Gastroesophageal sphincter (tissue), 4 donors: ENCODE measurements at regions not wholly inside any gene's neighbourhood (a gene's known extent, or its start where the extent isn't known, plus 50 kb on each side); places are given as distances from the start of the nearest gene placed in this dataset.

Experiments used
- ATAC-seq: fragments of 150-250 bp; one replicate; pipeline ENCODE4 v1.9.1; 2016; ENCODE audit warnings: mild to moderate bottlenecking, moderate library complexity
- H3K27ac ChIP-seq, 4 donors: fragments of 200-600 bp; sonication (generic) in 3 of 4; 1 replicate in 3 of 4; 2 replicates in 1 of 4; pipeline ENCODE4 v1.5.1; 2016 to 2019
- H3K27me3 ChIP-seq: fragments of 200-600 bp; sonication (generic); one replicate; pipeline ENCODE4 v1.5.1; 2019
- H3K36me3 ChIP-seq, 2 donors: fragments of 200-600 bp; sonication (generic); one replicate each; pipeline ENCODE4 v1.5.1; 2019; ENCODE audit warnings: control low read depth in 1 of 2
- H3K4me1 ChIP-seq, 3 donors: fragments of 200-600 bp; sonication (generic); 1 replicate in 2 of 3; 2 replicates in 1 of 3; pipeline ENCODE4 v1.5.1; 2016 to 2019; ENCODE audit warnings: control low read depth in 2 of 3
- H3K4me3 ChIP-seq, 2 donors: fragments of 200-600 bp; sonication (generic); one replicate each; pipeline ENCODE4 v1.5.1; 2019; ENCODE audit warnings: mild to moderate bottlenecking in 1 of 2, moderate library complexity in 1 of 2
- H3K9me3 ChIP-seq, 3 donors: fragments of 200-600 bp; sonication (generic); one replicate each; pipeline ENCODE4 v1.5.1; 2017 to 2019; ENCODE audit warnings: control low read depth in 2 of 3
- EP300 ChIP-seq: sonication (generic); formaldehyde crosslinking; IDR thresholded peaks from one replicate; pipeline ENCODE4 v1.6.1; 2017; ENCODE audit warnings: antibody characterized with exemption, mild to moderate bottlenecking
- POLR2A ChIP-seq, 2 donors: fragments of 450-650 bp; IDR thresholded peaks; one replicate each; pipeline ENCODE4 v1.6.1; 2017; ENCODE audit warnings: antibody characterized with exemption in 2 of 2, mild to moderate bottlenecking in 2 of 2, moderate library complexity in 1 of 2
- POLR2AphosphoS5 ChIP-seq: sonication (generic); formaldehyde crosslinking; IDR thresholded peaks from one replicate; pipeline ENCODE4 v1.6.1; 2017; ENCODE audit warnings: antibody characterized with exemption
- WGBS, 2 donors: methylation state at CpG; one replicate each; pipeline ENCODE4 v1.1.5; 2018; ENCODE audit warnings: low coverage in 1 of 2; 5-methylcytosine and 5-hydroxymethylcytosine counted together
- TF ChIP-seq, protein P1 (sequence below), 4 experiments: fragments of 200-600 bp in 2 of 4; fragments of 450-650 bp in 2 of 4; sonication (generic) in 1 of 4; IDR thresholded peaks; one replicate each; pipeline ENCODE4 v1.5.1; 2017 to 2019; ENCODE audit warnings: antibody characterized with exemption in 4 of 4, mild to moderate bottlenecking in 2 of 4, moderate library complexity in 2 of 4

- ATAC-seq, result no peak
- Histone ChIP-seq H3K27me3 (no peaks in the 10 kb centered on the region), H3K36me3 (no peaks in the 10 kb centered on the region), H3K27ac (no peak overlapping the region), H3K4me1 (no peaks in the 10 kb centered on the region), H3K4me3 (no peak overlapping the region), H3K9me3 (peaks cover 0 to 4% (median 0%) of the 10 kb centered on the region in 3 donors)
- WGBS, 2 donors, result 15 to 34% methylated on average over 2 of the region's 3 CpGs
- TF ChIP-seq EP300 (no peak), POLR2A (IDR thresholded peaks at IDR 0.05) (no peak), POLR2AphosphoS5 (no peak)
- TF ChIP-seq, protein P1, sequence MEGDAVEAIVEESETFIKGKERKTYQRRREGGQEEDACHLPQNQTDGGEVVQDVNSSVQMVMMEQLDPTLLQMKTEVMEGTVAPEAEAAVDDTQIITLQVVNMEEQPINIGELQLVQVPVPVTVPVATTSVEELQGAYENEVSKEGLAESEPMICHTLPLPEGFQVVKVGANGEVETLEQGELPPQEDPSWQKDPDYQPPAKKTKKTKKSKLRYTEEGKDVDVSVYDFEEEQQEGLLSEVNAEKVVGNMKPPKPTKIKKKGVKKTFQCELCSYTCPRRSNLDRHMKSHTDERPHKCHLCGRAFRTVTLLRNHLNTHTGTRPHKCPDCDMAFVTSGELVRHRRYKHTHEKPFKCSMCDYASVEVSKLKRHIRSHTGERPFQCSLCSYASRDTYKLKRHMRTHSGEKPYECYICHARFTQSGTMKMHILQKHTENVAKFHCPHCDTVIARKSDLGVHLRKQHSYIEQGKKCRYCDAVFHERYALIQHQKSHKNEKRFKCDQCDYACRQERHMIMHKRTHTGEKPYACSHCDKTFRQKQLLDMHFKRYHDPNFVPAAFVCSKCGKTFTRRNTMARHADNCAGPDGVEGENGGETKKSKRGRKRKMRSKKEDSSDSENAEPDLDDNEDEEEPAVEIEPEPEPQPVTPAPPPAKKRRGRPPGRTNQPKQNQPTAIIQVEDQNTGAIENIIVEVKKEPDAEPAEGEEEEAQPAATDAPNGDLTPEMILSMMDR (IDR thresholded peaks at IDR 0.05), result no peak
Observed at GRCh38 chr2:193627187-193627926, 1432.6 kb upstream of the TMEFF2 start.

- Histone ChIP-seq H3K27ac (no peak overlapping the region), H3K4me1 (no peaks in the 10 kb centered on the region), H3K27me3 (no peaks in the 10 kb centered on the region), H3K36me3 (no peaks in the 10 kb centered on the region), H3K9me3 (no peaks in the 10 kb centered on the region), H3K4me3 (no peak overlapping the region)
- TF ChIP-seq, protein P1 (IDR thresholded peaks at IDR 0.05), result no peak
- no peak for TF ChIP-seq POLR2AphosphoS5
- TF ChIP-seq POLR2A (IDR thresholded peaks at IDR 0.05), result no peak
- TF ChIP-seq EP300, result no peak
- no peak for ATAC-seq
Observed at GRCh38 chr2:193608451-193608850, 1413.7 kb upstream of the TMEFF2 start.

- Histone ChIP-seq H3K9me3 (peaks cover 0 to 26% (median 0%) of the 10 kb centered on the region in 3 donors), H3K4me3 (no peak overlapping the region), H3K27me3 (no peaks in the 10 kb centered on the region), H3K36me3 (no peaks in the 10 kb centered on the region), H3K27ac (no peak overlapping the region), H3K4me1 (no peaks in the 10 kb centered on the region)
- WGBS, 2 donors, result 74 to 80% methylated on average over 6 of the region's 6 CpGs
- TF ChIP-seq, protein P1 (IDR thresholded peaks at IDR 0.05), result no peak
- TF ChIP-seq EP300 (no peak), POLR2A (IDR thresholded peaks at IDR 0.05) (no peak), POLR2AphosphoS5 (no peak)
- ATAC-seq, result no peak
Observed at GRCh38 chr2:193590831-193591230, 1396.1 kb upstream of the TMEFF2 start.

GRCh38 chr2:193584522-193584938 is 1389.8 kb upstream of the TMEFF2 start:
- no peak overlapping the region for H3K27ac ChIP-seq
- H3K9me3 ChIP-seq, result peaks cover 0 to 18% (median 0%) of the 10 kb centered on the region in 3 donors
- no peaks in the 10 kb centered on the region for H3K27me3 ChIP-seq
- H3K4me3 ChIP-seq, result no peak overlapping the region
- ATAC-seq, result no peak
- no CpG with 5 or more reads among the region's 1 CpG for WGBS, 2 donors
- H3K36me3 ChIP-seq, result no peaks in the 10 kb centered on the region
- no peaks in the 10 kb centered on the region for H3K4me1 ChIP-seq
- TF ChIP-seq POLR2A (IDR thresholded peaks at IDR 0.05) (no peak), POLR2AphosphoS5 (no peak), EP300 (no peak)
- TF ChIP-seq, protein P1 (IDR thresholded peaks at IDR 0.05), result no peak
